ENCODE measurements at regions not wholly inside any gene's neighbourhood (a gene's known extent, or its start where the extent isn't known, plus 50 kb on each side); places are given as distances from the start of the nearest gene placed in this dataset.

DNA sequence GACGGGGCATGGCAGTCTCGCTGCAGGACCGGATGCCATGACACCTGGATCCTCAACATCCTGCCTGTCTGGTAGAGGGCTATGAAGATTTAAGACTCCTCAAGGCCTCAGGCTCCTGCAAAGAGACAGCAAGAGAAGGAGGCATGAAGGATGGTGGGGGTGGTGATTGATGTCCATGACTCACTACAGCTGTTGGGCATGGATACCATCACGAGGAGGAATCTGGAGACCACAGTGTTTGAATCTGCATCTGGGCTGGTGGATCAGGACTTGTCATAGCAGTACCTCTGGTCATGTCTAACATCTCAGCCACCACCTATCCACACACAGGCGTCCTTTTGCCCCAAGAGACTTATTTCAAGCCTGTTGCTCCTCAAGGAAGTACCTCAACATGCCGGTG, 50.2 kb upstream of the WSCD1 start:
- dilution Hi-C loops (cut with MboI; ENCODE audit: extremely low pct_ligation_motif_present, low sequenced_read_pairs): no loop called here
- no peak overlapping the region for H3K4me3 ChIP-seq (ENCODE audit: control insufficient read depth in 2 of 3, extremely low read depth in 1 of 3, insufficient read depth in 2 of 3, low read depth in 1 of 3, low read length in 3 of 3)

DNA sequence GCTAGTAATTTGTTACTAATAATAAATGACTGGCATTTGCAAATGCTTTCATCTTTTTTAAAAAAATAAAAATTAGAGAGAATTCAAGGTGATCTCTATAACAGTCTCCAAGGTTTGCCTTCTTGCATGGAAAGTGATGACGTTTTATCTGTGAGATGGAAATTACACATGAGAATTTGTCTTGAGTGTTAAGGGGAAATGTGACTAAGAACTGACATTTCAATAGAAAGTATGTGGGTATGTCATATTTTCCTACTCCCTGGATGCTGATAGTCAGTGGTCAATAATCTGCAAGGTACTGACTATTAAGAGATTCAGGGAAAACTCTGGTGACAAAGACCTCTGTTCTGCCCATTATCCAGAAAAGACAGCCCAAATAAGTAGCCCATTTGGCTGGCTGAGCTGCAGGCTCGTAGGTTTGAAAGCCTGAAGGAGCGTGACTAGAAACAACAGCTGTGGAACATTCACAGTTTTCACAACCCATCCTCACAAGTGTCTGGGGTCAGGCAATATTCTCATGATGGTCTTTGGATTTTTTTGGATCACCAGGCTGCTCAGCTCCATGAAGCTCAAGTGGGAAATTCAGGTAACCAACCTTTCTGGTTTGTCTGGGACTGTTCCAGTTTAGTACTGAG, 49.7 kb upstream of the WSCD1 start:
- Histone ChIP-seq H3K4me2 (ENCODE audit: control insufficient read depth, extremely low read depth, insufficient read depth, low read depth, low read length) (no peak overlapping the region), H3K27ac (ENCODE audit: control insufficient read depth, insufficient read depth, low read length) (no peak overlapping the region), H3K27me3 (ENCODE audit: control insufficient read depth, extremely low read depth, insufficient read depth, low read length) (no peaks in the 10 kb centered on the region), H3K36me3 (ENCODE audit: control insufficient read depth in 2 of 2, extremely low read depth in 1 of 2, insufficient read depth in 2 of 2, low read length in 2 of 2) (no peaks in the 10 kb centered on the region), H2AFZ (ENCODE audit: control insufficient read depth, low read length) (no peak overlapping the region), H3K79me2 (ENCODE audit: control insufficient read depth, insufficient read depth, low read length) (no peaks in the 10 kb centered on the region), H3K4me3 (ENCODE audit: control insufficient read depth in 2 of 3, extremely low read depth in 1 of 3, insufficient read depth in 2 of 3, low read depth in 1 of 3, low read length in 3 of 3) (no peak overlapping the region), H4K20me1 (ENCODE audit: control insufficient read depth, extremely low read depth, insufficient read depth, low read length) (no peaks in the 10 kb centered on the region), H3K4me1 (ENCODE audit: control insufficient read depth, extremely low read depth, insufficient read depth, low read length) (no peaks in the 10 kb centered on the region), H3K9me3 (ENCODE audit: control insufficient read depth, low read depth, low read length) (no peaks in the 10 kb centered on the region), H3K9ac (ENCODE audit: control insufficient read depth, extremely low read depth, insufficient read depth, low read length) (no peak overlapping the region), H3K9me1 (ENCODE audit: control insufficient read depth, extremely low read depth, insufficient read depth, low read length) (no peaks in the 10 kb centered on the region)
- DNase-seq (ENCODE audit: low read depth, low spot score) (no peak), FAIRE-seq (no peak)
- dilution Hi-C loops (cut with MboI; ENCODE audit: extremely low pct_ligation_motif_present, low sequenced_read_pairs): no loop called here
- no peak for TF ChIP-seq EZH2 (IDR thresholded peaks at IDR 0.05; ENCODE audit: low read length)
- TF ChIP-seq, protein P1, sequence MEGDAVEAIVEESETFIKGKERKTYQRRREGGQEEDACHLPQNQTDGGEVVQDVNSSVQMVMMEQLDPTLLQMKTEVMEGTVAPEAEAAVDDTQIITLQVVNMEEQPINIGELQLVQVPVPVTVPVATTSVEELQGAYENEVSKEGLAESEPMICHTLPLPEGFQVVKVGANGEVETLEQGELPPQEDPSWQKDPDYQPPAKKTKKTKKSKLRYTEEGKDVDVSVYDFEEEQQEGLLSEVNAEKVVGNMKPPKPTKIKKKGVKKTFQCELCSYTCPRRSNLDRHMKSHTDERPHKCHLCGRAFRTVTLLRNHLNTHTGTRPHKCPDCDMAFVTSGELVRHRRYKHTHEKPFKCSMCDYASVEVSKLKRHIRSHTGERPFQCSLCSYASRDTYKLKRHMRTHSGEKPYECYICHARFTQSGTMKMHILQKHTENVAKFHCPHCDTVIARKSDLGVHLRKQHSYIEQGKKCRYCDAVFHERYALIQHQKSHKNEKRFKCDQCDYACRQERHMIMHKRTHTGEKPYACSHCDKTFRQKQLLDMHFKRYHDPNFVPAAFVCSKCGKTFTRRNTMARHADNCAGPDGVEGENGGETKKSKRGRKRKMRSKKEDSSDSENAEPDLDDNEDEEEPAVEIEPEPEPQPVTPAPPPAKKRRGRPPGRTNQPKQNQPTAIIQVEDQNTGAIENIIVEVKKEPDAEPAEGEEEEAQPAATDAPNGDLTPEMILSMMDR (optimal IDR thresholded peaks at IDR 0.05 in 1 of 3, IDR thresholded peaks at IDR 0.05 in 1 of 3, conservative IDR thresholded peaks at IDR 0.05 in 1 of 3; ENCODE audit: extremely low read depth in 1 of 3, insufficient read depth in 2 of 3, low read length in 3 of 3): no peak

More for the DNA sequence above, 50.2 kb upstream of the WSCD1 start:
- Histone ChIP-seq H3K9ac (ENCODE audit: control insufficient read depth, extremely low read depth, insufficient read depth, low read length) (no peak overlapping the region), H4K20me1 (ENCODE audit: control insufficient read depth, extremely low read depth, insufficient read depth, low read length) (no peaks in the 10 kb centered on the region), H3K79me2 (ENCODE audit: control insufficient read depth, insufficient read depth, low read length) (no peaks in the 10 kb centered on the region), H3K9me3 (ENCODE audit: control insufficient read depth, low read depth, low read length) (no peaks in the 10 kb centered on the region), H3K27me3 (ENCODE audit: control insufficient read depth, extremely low read depth, insufficient read depth, low read length) (no peaks in the 10 kb centered on the region), H3K36me3 (ENCODE audit: control insufficient read depth in 2 of 2, extremely low read depth in 1 of 2, insufficient read depth in 2 of 2, low read length in 2 of 2) (no peaks in the 10 kb centered on the region), H3K4me1 (ENCODE audit: control insufficient read depth, extremely low read depth, insufficient read depth, low read length) (no peaks in the 10 kb centered on the region), H2AFZ (ENCODE audit: control insufficient read depth, low read length) (no peak overlapping the region), H3K27ac (ENCODE audit: control insufficient read depth, insufficient read depth, low read length) (no peak overlapping the region), H3K4me2 (ENCODE audit: control insufficient read depth, extremely low read depth, insufficient read depth, low read depth, low read length) (no peak overlapping the region), H3K9me1 (ENCODE audit: control insufficient read depth, extremely low read depth, insufficient read depth, low read length) (no peaks in the 10 kb centered on the region)
- no peak for DNase-seq (ENCODE audit: low read depth, low spot score)
- TF ChIP-seq, protein P1 (optimal IDR thresholded peaks at IDR 0.05 in 1 of 3, IDR thresholded peaks at IDR 0.05 in 1 of 3, conservative IDR thresholded peaks at IDR 0.05 in 1 of 3; ENCODE audit: extremely low read depth in 1 of 3, insufficient read depth in 2 of 3, low read length in 3 of 3): no peak
- FAIRE-seq: no peak

Data from keratinocyte (primary cell).